Astrocyte (in vitro differentiated cells and primary cell): ENCODE measurements at regions not wholly inside any gene's neighbourhood (a gene's known extent, or its start where the extent isn't known, plus 50 kb on each side); places are given as distances from the start of the nearest gene placed in this dataset.

ENCODE experiments used
- DNase-seq: peaks from one replicate; pipeline ENCODE4 v3.0.0-alpha.2; 2010; ENCODE audit warnings: low read depth
- FAIRE-seq: peaks from 2 replicates; lab custom pipeline; 2011; peaks lifted over from hg19 to GRCh38; lab: Jason Lieb, UNC
- H2AFZ ChIP-seq: 2 replicates; pipeline ENCODE4 v1.6.0; 2012; ENCODE audit warnings: low read depth, low read length, inconsistent platforms
- H3K27ac ChIP-seq: 2 replicates; pipeline ENCODE4 v1.5.1; 2011; ENCODE audit warnings: low read depth, low read length, inconsistent platforms
- H3K27me3 ChIP-seq: 2 replicates; pipeline ENCODE4 v1.6.0; 2011; ENCODE audit warnings: low read length, inconsistent platforms; ENCODE audit not compliant: insufficient read depth
- H3K36me3 ChIP-seq: 2 replicates; pipeline ENCODE4 v1.5.1; 2011; ENCODE audit warnings: low read length, inconsistent platforms; ENCODE audit not compliant: insufficient read depth
- H3K4me1 ChIP-seq: 2 replicates; pipeline ENCODE4 v1.5.1; 2011; ENCODE audit warnings: low read length, inconsistent platforms; ENCODE audit not compliant: insufficient read depth
- H3K4me2 ChIP-seq: 2 replicates; pipeline ENCODE4 v1.6.0; 2012; ENCODE audit warnings: low read length, inconsistent platforms
- H3K4me3 ChIP-seq: 2 replicates; pipeline ENCODE4 v1.5.1; 2011; ENCODE audit warnings: low read depth, mild to moderate bottlenecking, low read length, inconsistent platforms; ENCODE audit not compliant: insufficient read depth
- H3K79me2 ChIP-seq: 2 replicates; pipeline ENCODE4 v1.6.0; 2012; ENCODE audit warnings: mild to moderate bottlenecking, low read length, inconsistent platforms; ENCODE audit not compliant: insufficient read depth
- H3K9ac ChIP-seq: 2 replicates; pipeline ENCODE4 v1.6.0; 2012; ENCODE audit warnings: mild to moderate bottlenecking, low read length, inconsistent platforms
- H3K9me3 ChIP-seq: 2 replicates; pipeline ENCODE4 v1.5.1; 2012; ENCODE audit warnings: low read depth, mild to moderate bottlenecking, low read length, inconsistent platforms; ENCODE audit not compliant: insufficient read depth
- H4K20me1 ChIP-seq: 2 replicates; pipeline ENCODE4 v1.6.0; 2012; ENCODE audit warnings: low read length, inconsistent platforms; ENCODE audit not compliant: insufficient read depth
- H3K27ac Mint-ChIP-seq: one replicate; pipeline ENCODE4 v1.8.0; 2021; ENCODE audit warnings: mild to moderate bottlenecking, mixed read lengths; ENCODE audit not compliant: unreplicated experiment
- H3K27me3 Mint-ChIP-seq: one replicate; pipeline ENCODE4 v1.8.0; 2021; ENCODE audit warnings: low read depth, mixed read lengths; ENCODE audit not compliant: unreplicated experiment
- H3K36me3 Mint-ChIP-seq: one replicate; pipeline ENCODE4 v1.8.0; 2021; ENCODE audit warnings: low read depth, mixed read lengths; ENCODE audit not compliant: unreplicated experiment
- H3K4me1 Mint-ChIP-seq: one replicate; pipeline ENCODE4 v1.8.0; 2021; ENCODE audit warnings: low read depth, mixed read lengths; ENCODE audit not compliant: unreplicated experiment
- H3K4me3 Mint-ChIP-seq: one replicate; pipeline ENCODE4 v1.8.0; 2021; ENCODE audit warnings: mild to moderate bottlenecking, moderate library complexity, mixed read lengths; ENCODE audit not compliant: unreplicated experiment
- H3K9me3 Mint-ChIP-seq: one replicate; pipeline ENCODE4 v1.8.0; 2021; ENCODE audit warnings: mild to moderate bottlenecking, mixed read lengths; ENCODE audit not compliant: unreplicated experiment
- EZH2 ChIP-seq: IDR thresholded peaks from 2 replicates; pipeline ENCODE4 v1.6.1; 2012; ENCODE audit warnings: mild to moderate bottlenecking, low read length, inconsistent platforms; ENCODE audit not compliant: insufficient read depth
- TF ChIP-seq, protein P1 (sequence below): IDR thresholded peaks from 2 replicates; pipeline ENCODE4 v1.5.1; 2011; ENCODE audit warnings: low read depth, mild to moderate bottlenecking, inconsistent platforms, low read length, moderate library complexity; ENCODE audit not compliant: insufficient read depth

DNA sequence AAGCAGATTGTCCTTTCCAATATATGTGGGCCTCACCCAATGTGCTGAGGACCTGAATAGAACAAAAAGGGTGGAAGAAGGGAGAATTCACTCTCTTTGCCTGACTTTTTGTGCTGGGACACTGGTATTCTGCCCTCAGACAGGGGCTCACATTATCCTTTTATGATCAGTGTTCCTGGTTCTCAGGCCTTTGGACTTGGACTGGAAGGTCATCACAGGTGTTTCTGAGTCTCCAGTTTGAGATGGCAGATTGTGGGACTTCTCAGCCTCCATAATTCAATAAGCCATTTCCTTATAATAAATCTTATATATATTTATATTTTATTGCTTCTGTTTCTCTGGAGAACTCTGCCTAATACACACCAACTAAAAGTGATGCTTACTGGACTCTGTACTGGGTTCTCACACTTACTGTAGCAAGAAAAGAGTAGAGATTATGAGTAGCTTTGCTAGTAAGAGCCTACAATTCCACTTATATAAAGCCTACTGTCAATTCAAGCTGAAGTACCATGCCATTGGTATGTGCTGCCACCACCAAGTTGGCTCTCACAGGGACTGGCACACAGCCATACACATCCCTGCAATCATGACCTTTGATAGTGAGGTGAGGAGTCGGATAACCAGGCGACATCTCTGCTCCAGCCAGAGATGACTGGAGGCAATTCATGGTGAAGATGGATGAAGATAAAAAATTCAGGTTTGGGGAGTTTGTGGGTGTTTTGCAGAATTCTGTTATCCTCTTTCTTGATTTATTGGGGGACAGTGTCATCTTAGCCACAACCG is 130.7 kb upstream of the NR3C1 start:
- peaks cover 10% of the 10 kb centered on the region for H3K4me1 Mint-ChIP-seq
- H3K36me3 ChIP-seq = no peaks in the 10 kb centered on the region
- no peak overlapping the region for H3K27ac ChIP-seq
- H3K27ac Mint-ChIP-seq = no peak overlapping the region
- no peak overlapping the region for H3K4me2 ChIP-seq
- H3K4me3 ChIP-seq = no peak overlapping the region
- DNase-seq (no peak), FAIRE-seq (no peak)
- no peak for TF ChIP-seq EZH2
- TF ChIP-seq, protein P1, sequence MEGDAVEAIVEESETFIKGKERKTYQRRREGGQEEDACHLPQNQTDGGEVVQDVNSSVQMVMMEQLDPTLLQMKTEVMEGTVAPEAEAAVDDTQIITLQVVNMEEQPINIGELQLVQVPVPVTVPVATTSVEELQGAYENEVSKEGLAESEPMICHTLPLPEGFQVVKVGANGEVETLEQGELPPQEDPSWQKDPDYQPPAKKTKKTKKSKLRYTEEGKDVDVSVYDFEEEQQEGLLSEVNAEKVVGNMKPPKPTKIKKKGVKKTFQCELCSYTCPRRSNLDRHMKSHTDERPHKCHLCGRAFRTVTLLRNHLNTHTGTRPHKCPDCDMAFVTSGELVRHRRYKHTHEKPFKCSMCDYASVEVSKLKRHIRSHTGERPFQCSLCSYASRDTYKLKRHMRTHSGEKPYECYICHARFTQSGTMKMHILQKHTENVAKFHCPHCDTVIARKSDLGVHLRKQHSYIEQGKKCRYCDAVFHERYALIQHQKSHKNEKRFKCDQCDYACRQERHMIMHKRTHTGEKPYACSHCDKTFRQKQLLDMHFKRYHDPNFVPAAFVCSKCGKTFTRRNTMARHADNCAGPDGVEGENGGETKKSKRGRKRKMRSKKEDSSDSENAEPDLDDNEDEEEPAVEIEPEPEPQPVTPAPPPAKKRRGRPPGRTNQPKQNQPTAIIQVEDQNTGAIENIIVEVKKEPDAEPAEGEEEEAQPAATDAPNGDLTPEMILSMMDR = no peak
- H3K27me3 Mint-ChIP-seq = no peaks in the 10 kb centered on the region
- H3K9me3 Mint-ChIP-seq = no peaks in the 10 kb centered on the region
- no peak overlapping the region for H2AFZ ChIP-seq
- H3K79me2 ChIP-seq = no peaks in the 10 kb centered on the region
- no peak overlapping the region for H3K4me3 Mint-ChIP-seq
- H3K4me1 ChIP-seq = peaks cover 17% of the 10 kb centered on the region
- no peaks in the 10 kb centered on the region for H3K27me3 ChIP-seq
- H3K36me3 Mint-ChIP-seq = no peaks in the 10 kb centered on the region
- no peaks in the 10 kb centered on the region for H4K20me1 ChIP-seq
- H3K9ac ChIP-seq = no peak overlapping the region
- no peaks in the 10 kb centered on the region for H3K9me3 ChIP-seq

DNA sequence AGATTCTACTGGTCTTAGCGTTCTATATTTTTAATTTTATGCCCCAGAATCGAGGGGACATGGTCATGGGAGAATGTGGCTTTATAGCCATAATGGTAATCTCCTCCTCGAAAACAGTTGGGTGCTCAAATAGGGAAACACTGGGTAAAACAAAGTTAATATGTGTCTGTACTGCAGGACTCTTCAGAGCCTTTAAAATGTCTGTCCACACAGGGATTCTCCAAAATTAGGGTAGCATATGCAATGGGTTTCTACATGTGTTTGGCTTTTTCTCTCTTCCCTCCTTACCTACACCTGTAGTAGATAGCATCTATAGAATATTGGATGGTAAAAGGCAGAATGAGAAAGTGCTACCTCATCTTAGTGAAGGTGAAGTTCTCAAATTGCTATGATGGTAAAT is 130.0 kb upstream of the NR3C1 start:
- no peaks in the 10 kb centered on the region for H3K79me2 ChIP-seq
- Mint-ChIP-seq H3K4me1 (peaks cover 10% of the 10 kb centered on the region), H3K9me3 (no peaks in the 10 kb centered on the region), H3K27ac (no peak overlapping the region), H3K4me3 (no peak overlapping the region), H3K36me3 (no peaks in the 10 kb centered on the region), H3K27me3 (no peaks in the 10 kb centered on the region)
- no peak for DNase-seq
- H3K4me3 ChIP-seq = no peak overlapping the region
- TF ChIP-seq EZH2 = no peak
- TF ChIP-seq, protein P1 = no peak
- H3K27me3 ChIP-seq = no peaks in the 10 kb centered on the region
- H3K9ac ChIP-seq = no peak overlapping the region
- no peaks in the 10 kb centered on the region for H4K20me1 ChIP-seq
- H3K27ac ChIP-seq = no peak overlapping the region
- no peaks in the 10 kb centered on the region for H3K36me3 ChIP-seq
- H3K4me1 ChIP-seq = peaks cover 17% of the 10 kb centered on the region
- no peaks in the 10 kb centered on the region for H3K9me3 ChIP-seq
- FAIRE-seq = no peak
- no peak overlapping the region for H3K4me2 ChIP-seq
- H2AFZ ChIP-seq = no peak overlapping the region

DNA sequence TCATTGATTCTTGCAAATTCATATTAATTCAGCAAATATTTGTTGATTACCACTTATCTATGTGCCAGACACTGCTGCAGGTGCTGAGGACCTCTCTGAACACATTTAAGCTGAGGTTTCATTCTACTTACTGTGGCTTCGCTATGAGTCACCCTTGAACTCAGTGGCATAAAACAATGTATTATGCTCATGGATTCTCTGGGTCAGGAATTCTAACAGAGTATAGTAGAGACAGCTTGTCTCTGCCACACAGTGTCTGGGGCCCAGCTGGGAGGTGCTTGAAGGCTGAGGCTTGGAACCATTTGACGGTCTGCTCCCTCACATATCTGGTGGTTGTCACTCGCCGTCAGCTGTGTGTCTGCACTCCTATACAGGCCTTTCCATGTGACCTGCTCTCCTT is 124.3 kb upstream of the NR3C1 start:
- DNase-seq (peak; percentile 68), FAIRE-seq (no peak)
- Mint-ChIP-seq H3K27me3 (no peaks in the 10 kb centered on the region), H3K4me1 (peaks cover 12% of the 10 kb centered on the region), H3K9me3 (no peaks in the 10 kb centered on the region), H3K27ac (peak overlapping the region; percentile 73), H3K4me3 (no peak overlapping the region), H3K36me3 (no peaks in the 10 kb centered on the region)
- H3K9me3 ChIP-seq = no peaks in the 10 kb centered on the region
- TF ChIP-seq, protein P1 = no peak
- H3K4me2 ChIP-seq = no peak overlapping the region
- no peaks in the 10 kb centered on the region for H3K36me3 ChIP-seq
- H3K4me3 ChIP-seq = no peak overlapping the region
- H3K27ac ChIP-seq = no peak overlapping the region
- H3K79me2 ChIP-seq = no peaks in the 10 kb centered on the region
- no peaks in the 10 kb centered on the region for H4K20me1 ChIP-seq
- H3K9ac ChIP-seq = no peak overlapping the region
- no peaks in the 10 kb centered on the region for H3K4me1 ChIP-seq
- no peak overlapping the region for H2AFZ ChIP-seq
- no peaks in the 10 kb centered on the region for H3K27me3 ChIP-seq
